ENCODE measurements at regions not wholly inside any gene's neighbourhood (a gene's known extent, or its start where the extent isn't known, plus 50 kb on each side); places are given as distances from the start of the nearest gene placed in this dataset.
"Not testable (repeated sequence)": the region's sequence is repeated elsewhere in the genome, so short reads cannot be mapped to it uniquely, and the experiment has no call there.

GRCh38 chr5:119299615-119300310 is 56.1 kb upstream of the TNFAIP8 start:
- not testable (repeated sequence) for TF ChIP-seq POLR2AphosphoS5, POLR2A (IDR thresholded peaks at IDR 0.05)
